AG08396 (cell line): ENCODE measurements at regions not wholly inside any gene's neighbourhood (a gene's known extent, or its start where the extent isn't known, plus 50 kb on each side); places are given as distances from the start of the nearest gene placed in this dataset.

Experiments used
- DNase-seq: peaks from one replicate; pipeline ENCODE4 v3.0.0; 2012; ENCODE audit warnings: low spot score, mixed read lengths

DNA sequence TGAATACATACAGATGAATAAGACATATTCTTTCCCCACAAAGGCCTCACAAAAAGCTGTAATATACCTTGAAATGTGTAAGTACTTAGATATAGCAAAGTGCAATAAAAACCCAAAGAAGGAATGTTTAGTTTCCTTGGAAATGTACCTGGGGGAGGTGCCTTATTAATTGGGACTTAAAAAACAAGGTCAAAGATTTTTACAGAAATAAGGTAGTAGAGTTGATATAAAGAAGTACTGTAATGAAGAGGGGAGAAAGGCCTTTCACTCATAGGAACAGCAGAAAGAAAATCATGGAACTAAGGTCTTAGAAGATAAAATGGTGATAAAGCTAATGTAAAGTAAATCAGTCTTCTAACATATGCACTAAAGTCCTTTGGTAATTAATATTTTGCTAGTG, 153.9 kb upstream of the B3GALT2 start:
- DNase-seq: no peak

DNA sequence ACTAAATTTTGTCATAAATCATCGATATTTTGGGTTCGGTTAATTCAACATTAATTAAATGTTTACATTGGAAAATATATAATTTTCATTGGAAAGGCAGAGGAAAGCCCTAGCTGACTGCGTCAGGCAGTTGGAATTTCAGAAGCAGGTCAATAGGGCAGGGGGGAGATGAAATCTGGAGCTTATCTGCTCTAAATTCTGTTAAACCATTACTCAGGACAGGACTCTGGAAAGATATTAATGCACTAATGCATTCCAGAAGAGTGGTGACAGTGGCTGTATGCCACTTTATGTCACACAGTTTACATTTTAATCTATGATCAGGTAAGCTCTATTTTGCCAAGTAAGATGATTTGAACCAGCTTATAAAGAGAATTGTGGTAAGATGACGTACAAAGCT, 153.0 kb upstream of the B3GALT2 start:
- no peak for DNase-seq

DNA sequence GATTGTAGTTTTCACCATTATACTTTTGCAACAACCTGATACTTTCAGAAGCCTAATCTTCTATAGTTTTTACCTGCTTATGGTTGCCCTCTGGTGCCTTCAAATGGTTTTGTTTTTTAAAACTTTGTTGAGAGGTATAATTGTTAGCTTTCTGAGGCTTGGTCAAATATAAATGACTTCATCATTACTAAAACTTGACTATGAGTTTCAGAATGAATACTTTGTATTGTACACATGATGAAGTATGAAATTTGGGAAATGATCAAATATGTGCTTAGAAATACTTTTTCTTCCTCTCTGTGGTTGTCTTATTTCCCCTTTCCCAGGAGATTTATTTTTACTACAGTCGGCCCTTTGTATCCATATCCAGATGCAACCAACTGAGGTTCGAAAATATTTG, 151.8 kb upstream of the B3GALT2 start:
- peak; percentile 51 for DNase-seq

DNA sequence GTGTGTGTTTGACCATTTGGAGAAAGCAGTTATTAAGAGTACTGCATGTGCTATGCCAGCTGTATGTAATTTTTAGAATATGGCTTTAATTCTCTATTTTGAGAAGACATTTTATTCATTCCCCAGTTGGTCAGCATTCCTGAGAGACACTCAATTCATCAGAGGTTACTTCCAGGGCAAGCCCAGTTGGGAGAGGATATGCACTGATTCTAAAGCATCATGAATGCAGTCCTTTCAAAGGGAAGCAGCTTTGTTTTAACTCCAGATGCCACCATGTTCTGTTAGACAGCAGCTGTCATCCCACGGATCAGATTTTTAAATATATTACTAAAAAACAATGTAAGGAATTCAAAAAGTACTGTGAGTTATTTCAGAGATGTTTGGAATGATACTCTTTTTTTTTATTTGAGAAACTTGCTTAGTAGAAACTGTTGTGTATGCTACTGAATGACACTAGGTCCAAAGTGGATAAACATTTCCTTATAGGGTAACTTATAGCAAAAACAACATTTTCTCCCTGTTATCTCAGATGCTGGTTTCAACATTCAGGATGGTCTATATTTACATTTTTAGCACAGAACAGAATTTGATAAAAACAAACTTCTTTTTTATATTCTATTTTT, 149.5 kb upstream of the B3GALT2 start:
- peak; percentile 67 for DNase-seq

DNA sequence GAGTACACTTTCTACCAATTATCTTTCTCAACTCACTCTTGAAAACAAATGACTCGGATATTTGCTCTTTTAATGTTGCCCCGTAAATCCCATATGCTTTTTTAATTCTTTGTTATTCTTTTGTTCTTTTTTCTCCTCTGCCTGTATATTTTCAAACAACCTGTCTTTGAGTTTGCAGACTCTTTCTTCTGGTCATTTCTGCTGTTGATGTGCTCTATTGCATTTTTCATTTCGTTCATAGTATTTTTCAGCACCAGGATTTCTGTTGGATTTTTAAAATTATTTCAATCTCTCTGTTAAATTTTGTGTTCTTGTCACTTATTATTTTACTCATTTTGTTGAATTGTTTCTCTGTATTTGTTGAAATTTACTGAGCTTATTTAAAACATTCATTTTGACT, 146.8 kb upstream of the B3GALT2 start:
- DNase-seq: no peak

DNA sequence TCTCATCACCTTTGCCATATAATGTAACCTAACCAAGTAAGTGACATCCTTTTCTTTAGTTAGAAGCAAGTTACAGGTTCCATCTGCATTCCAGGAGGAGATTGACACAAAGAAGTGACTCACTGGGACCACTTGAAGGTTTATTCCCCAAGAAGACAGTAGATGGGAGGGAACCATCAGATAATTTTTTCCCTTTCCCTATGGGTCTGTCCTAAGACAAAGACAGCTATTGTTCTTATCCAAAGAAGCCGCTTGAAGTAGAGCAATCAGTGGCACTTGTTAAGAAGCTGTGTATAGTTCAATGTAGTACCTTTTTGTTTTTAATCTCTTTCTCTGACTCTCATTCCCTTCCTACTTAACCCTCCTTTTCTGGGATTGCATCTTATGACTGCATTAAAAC, 139.9 kb upstream of the B3GALT2 start:
- no peak for DNase-seq

DNA sequence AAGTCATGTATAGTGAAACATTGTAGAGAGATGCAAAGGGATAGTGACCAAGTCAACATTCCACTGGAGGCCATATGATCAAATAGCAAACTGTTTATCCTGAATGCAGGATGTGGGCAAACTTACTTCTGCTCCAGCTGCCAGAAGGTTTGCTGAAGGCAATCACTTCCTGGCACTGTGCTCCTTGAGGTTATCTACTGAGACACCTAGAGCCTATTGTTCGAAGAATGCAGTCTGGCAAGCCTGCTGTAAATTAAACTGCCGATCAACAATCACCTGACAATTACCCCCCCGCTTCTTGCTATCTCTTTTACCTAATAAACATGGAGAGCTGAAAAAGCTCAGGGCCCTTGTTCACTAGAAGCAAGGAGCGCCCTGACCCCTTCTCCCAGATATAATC, 139.4 kb upstream of the B3GALT2 start:
- DNase-seq: no peak

DNA sequence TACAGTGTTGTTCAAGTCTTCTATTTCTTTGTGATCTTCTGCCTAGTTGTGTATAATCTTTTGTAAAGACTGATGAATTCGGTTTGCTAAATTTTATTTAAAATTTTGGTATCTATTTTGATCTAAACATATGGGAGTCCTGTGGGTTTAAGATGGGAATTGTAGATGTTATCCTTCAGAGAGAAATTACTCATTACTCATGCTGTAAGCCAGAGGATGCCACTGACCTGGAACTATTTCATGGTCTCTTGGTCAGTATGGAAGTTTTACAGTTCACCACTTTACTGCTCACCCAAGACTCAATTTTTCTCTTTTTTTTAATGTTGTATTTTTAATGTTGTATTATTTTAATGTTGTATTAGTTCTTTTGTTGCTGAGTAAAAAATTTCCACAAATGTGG, 138.6 kb upstream of the B3GALT2 start:
- no peak for DNase-seq

DNA sequence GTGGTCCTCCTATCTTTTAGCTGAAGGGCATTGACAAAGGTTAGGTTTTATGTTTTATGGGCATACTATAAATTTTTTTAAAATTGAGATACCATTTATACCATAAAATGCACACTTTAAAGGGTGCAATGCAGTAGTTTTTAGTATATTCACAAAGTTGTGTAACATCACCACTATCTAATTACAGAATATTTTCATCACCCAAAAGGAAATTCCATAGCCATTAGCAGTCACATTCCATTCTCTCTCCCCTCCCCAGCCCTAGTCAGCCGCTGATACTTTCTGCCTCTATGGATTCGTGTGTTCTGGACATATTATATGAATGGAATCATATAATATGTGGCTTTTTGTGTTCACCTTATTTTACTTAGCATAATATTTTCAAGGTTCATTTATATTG, 135.8 kb upstream of the B3GALT2 start:
- DNase-seq: peak; percentile 45

DNA sequence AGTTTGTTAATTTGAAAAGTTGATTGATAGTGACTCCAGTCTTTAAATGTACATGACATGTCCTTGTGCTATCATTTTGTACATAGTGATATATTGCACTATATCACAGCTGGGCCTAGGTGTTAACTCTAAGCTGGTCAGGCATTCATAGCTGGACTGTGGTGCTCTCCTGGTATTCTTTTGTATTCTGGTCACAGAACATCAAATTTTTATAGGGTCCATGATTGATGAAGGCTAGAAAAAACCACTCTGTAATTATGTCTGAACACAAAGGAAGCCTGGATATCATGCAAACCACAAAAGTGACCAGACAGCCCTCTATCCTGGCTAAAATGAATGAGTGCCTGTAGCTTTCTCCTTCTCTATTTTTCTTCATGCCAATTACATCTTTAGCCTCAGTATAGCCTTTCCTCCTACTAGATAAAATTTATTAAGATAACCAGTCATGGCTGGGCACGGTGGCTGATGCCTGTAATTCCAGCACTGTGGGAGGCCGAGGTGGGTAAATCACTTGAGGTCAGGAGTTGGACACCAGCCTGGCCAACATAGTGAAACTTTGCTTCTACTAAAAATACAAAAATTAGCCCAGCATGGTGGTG, 134.9 kb upstream of the B3GALT2 start:
- no peak for DNase-seq

DNA sequence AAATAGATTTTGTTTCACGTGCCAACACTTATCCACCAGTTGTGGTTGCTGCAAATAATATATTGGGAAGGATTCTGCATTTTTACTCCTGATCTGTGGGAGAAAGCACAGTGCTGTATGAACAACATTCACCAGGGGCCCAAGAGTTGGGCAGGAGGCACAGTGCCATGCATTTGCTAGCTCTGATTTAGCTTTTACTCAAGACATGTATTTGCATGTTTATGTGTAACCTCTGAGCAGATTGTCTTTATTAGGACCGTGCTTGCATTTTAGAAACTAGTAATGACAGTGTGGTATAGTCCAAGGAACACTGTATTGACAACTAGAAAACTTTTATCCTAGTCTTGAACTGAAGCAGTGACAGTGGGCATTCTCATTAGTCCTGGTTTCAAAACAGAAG, 133.9 kb upstream of the B3GALT2 start:
- DNase-seq: no peak

DNA sequence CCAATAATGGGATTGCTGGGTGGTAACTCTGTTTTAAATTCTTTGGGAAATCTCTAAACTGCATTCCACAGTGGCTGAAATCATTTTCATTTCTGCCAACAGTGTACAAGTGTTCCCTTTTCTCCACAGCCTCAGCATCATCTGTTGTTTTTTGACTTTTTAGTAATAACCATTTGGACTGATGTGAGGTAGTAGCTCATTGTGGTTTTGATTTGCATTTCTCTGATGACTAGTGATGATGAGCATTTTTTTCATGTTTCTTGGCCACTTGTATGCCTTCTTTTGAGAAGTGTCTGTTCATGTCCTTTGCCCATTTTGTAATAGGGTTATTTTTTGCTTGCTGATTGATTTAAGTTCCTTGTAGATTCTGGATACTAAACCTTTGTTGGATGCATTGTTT, 131.9 kb upstream of the B3GALT2 start:
- DNase-seq: no peak

DNA sequence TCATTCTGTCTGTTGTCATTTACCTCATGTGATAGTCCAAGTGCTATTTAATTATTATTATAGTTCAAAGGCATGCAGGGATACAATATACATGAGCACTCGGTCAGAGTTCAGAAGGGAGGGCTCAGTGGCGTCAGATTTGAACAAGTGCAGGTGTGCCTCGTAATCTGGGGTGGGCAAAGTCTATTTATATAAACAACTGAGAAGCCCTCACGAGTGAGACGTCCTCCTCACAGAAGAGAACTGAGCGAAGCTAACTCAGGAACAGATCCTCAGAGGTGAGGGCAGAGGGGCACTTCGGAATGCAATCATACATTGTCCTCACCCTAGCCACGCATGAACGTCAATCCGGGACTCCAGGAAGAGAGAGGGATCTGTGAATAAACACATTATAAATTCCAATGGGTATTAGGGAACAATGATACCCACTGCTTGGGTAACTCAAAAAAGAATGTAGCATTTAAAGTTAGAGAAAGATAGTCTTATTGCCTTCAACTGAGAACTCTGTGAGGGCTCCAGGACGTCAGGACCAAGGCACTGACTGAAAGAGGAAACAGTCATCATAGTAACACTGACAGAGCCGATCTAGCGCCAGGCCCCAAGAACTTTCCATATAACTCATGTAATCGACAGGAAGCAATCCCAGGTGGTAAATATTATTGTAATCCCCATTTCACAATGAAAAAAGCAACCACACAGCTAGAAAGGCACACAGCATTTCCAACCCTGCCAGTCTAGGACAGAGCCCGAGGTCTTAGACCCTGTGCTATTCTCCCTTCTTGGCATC, 127.1 kb upstream of the B3GALT2 start:
- DNase-seq: no peak

DNA sequence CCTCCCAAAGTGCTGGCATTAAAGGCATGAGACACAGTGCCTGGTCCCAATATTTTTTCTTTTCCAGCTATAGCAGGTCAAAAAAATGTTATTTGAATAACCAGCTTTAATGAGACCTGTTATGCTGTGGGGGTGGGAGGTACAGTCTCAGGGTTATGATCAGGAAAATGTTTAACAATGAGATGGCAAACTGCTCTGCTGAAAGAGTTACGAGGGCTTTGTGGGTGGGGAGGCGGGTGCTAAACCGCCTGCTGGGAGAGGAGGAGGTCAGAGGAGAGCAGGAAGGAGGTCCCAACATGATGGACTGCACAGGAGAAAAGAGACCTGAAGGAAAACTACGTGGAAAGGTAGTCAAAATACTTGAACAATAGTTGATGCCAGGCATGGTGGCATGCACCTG, 126.0 kb upstream of the B3GALT2 start:
- DNase-seq: no peak

DNA sequence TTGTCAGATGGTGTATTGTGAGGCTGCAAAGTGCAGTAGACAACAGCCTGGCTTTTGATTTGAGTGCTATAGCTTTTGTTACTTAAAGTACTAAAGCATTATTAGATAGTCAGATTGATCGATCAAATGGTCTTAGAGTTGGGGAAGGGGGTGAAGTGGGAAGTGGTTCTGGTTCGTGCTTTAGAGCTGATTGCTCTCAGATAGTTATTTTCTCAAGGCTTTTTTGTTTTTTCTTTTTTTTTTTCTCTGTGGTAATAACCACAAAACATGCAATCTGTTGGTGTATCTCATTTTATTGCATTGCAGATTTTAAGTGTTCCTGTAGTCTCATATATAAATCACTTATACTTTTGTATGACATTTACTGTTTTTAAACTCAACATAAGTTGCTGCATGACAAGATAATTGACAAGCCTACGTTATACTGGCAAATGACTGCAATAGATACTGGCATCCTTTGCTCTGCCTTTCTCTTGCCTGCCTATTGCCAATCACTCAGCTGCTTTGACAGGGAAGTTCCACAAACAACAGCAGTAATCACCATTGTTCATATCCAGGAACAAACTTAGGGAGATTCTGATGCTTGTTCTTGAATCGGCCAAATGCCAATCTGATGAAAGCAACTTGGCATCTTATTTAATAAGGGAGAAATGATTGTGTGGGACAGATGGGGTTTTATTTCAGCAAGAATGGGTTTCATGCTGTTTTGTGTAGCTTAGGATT, 125.0 kb upstream of the B3GALT2 start:
- DNase-seq: no peak

DNA sequence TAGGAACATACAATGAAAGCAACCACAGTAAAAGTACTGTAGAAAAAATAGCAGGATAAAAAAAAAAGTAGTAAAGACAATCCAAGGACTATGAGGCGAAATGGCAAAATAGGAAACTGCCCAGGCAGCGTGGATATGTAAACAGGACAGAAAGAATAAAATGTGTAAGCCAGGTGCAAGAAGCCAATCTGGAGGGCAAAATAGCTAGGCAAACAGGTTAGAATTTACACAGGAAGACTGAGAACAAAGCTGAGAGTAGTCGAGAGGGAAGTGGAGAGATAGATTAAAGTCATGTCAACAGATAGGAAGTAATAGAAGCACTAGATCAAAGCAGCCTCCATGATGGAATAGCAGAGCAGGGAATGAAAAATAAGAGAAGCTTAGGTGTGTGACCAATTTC, 124.2 kb upstream of the B3GALT2 start:
- no peak for DNase-seq

DNA sequence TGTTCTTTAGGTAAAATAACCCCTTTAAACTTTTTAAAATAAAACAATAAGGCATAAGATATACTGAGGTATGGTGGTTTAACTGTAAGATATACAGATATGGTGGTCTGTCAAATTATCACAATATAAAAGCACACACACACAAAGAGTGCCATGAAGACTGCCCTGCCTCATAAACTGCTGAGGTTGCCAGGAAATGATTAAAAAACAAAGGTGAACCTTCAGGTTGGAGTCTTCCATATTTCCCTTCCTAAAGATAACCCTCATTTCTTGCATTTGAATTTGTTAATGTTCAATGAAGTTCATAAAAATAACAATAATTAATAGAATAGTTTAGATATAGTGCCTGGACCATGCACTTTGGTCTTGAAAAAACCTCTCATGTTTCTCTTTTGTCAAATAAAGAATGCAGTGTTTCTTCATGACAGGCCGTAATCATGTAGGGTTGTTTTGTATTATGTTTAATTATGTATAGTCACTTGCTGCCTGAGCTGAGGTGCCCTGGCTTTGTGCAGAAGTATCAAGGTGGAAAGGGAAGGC, 123.6 kb upstream of the B3GALT2 start:
- no peak for DNase-seq

DNA sequence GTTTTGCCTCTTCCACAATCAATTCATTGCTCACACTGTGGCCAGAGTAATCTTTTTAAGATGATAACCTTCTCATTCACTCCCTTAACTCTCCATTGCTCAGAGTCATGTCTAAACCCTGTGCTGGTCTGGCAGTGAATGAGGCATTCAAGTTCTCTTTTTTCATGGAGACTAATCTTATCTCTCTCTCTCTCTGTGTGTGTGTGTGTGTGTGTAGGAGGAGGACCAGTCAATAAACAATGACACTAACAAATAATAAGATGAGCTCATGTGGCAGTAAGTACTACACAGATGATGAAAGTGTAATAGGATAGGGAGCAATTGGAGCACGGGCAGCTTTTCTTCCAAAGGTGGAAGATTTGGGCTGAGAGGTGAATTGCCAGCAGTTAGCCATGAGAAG, 122.0 kb upstream of the B3GALT2 start:
- DNase-seq: no peak

DNA sequence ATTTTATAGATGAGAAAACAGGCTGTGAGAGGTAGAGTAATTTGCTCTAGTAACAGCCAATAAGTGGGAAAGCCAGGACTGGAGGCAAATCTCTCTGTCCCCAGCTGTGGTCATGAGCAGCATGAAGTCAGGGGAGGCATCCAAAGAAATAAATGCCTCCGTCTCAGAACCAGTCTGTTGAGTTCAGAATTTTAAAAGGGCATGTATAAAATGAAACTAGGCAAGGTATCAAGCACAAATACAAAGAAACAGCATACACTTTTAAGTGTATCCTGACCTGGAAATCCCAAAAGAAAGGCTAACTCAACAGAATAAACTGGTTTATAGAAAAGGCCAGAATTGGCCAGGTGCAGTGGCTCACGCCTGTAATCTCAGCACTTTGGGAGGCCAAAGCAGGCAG, 120.0 kb upstream of the B3GALT2 start:
- DNase-seq: no peak
